RWPE2 (cell line): ENCODE measurements at regions not wholly inside any gene's neighbourhood (a gene's known extent, or its start where the extent isn't known, plus 50 kb on each side); places are given as distances from the start of the nearest gene placed in this dataset.

Source experiments
- ATAC-seq: fragments of 200-7000 bp; cut with Tn5 transposase; 3 replicates; pipeline ENCODE4 v1.9.1; 2021; ENCODE audit warnings: low read depth
- DNase-seq: peaks from one replicate; pipeline ENCODE4 v3.0.0-alpha.2; 2020; ENCODE audit warnings: low spot score
- H3K27ac ChIP-seq: fragments of 450-650 bp; 2 replicates; pipeline ENCODE4 v1.5.1; 2017; ENCODE audit warnings: mild to moderate bottlenecking; ENCODE audit not compliant: poor library complexity, severe bottlenecking
- H3K27me3 ChIP-seq: fragments of 250-450 bp; sonication (Bioruptor Pico); 2 replicates; pipeline ENCODE4 v1.5.1; 2021; ENCODE audit warnings: mild to moderate bottlenecking, moderate library complexity; ENCODE audit not compliant: insufficient read depth, poor library complexity, severe bottlenecking
- H3K36me3 ChIP-seq: fragments of 250-450 bp; sonication (Bioruptor Pico); 2 replicates; pipeline ENCODE4 v1.5.1; 2020; ENCODE audit warnings: low read depth, mild to moderate bottlenecking, moderate library complexity
- H3K4me1 ChIP-seq: fragments of 250-450 bp; sonication (Bioruptor Pico); 2 replicates; pipeline ENCODE4 v1.5.1; 2021; ENCODE audit warnings: mild to moderate bottlenecking, moderate library complexity; ENCODE audit not compliant: insufficient read depth, poor library complexity, severe bottlenecking
- H3K4me3 ChIP-seq: fragments of 250-450 bp; sonication (Bioruptor Pico); 2 replicates; pipeline ENCODE4 v1.5.1; 2021; ENCODE audit warnings: mild to moderate bottlenecking, moderate library complexity; ENCODE audit not compliant: severe bottlenecking
- H3K9me3 ChIP-seq: fragments of 250-450 bp; sonication (Bioruptor Pico); 2 replicates; pipeline ENCODE4 v1.5.1; 2021; ENCODE audit warnings: mild to moderate bottlenecking, moderate library complexity; ENCODE audit not compliant: severe bottlenecking
- CTCF ChIP-seq: fragments of 450-650 bp; IDR thresholded peaks from one replicate; pipeline ENCODE4 v1.5.1; 2017; ENCODE audit warnings: mild to moderate bottlenecking, moderate library complexity; ENCODE audit not compliant: poor library complexity, severe bottlenecking

- no peaks in the 10 kb centered on the region for H3K27me3 ChIP-seq
- H3K9me3 ChIP-seq, result no peaks in the 10 kb centered on the region
- no peak for DNase-seq
- no peaks in the 10 kb centered on the region for H3K4me1 ChIP-seq
- no peak overlapping the region for H3K4me3 ChIP-seq
- no peak overlapping the region for H3K27ac ChIP-seq
- no peak for ATAC-seq
- H3K36me3 ChIP-seq, result no peaks in the 10 kb centered on the region
- TF ChIP-seq CTCF, result no peak
Measured at GRCh38 chrX:63917296-63917695, 132.3 kb upstream of the ARHGEF9 start.

- ATAC-seq, result no peak
- no peaks in the 10 kb centered on the region for H3K36me3 ChIP-seq
- H3K27me3 ChIP-seq, result no peaks in the 10 kb centered on the region
- H3K27ac ChIP-seq, result no peak overlapping the region
- no peak for TF ChIP-seq CTCF
- no peaks in the 10 kb centered on the region for H3K4me1 ChIP-seq
- H3K4me3 ChIP-seq, result no peak overlapping the region
- no peak for DNase-seq
- H3K9me3 ChIP-seq, result no peaks in the 10 kb centered on the region
Measured at GRCh38 chrX:63913719-63914118, 128.7 kb upstream of the ARHGEF9 start.

- Histone ChIP-seq H3K4me3 (no peak overlapping the region), H3K27me3 (no peaks in the 10 kb centered on the region), H3K27ac (no peak overlapping the region), H3K36me3 (no peaks in the 10 kb centered on the region), H3K4me1 (no peaks in the 10 kb centered on the region), H3K9me3 (no peaks in the 10 kb centered on the region)
- no peak for DNase-seq
- TF ChIP-seq CTCF, result no peak
- ATAC-seq, result no peak
Measured at GRCh38 chrX:63889001-63889400, 104.0 kb upstream of the ARHGEF9 start.

GRCh38 chrX:63884821-63885790, 100.1 kb upstream of the ARHGEF9 start:
- no peak for DNase-seq
- no peak overlapping the region for H3K27ac ChIP-seq
- TF ChIP-seq CTCF, result no peak
- no peaks in the 10 kb centered on the region for H3K9me3 ChIP-seq
- no peak overlapping the region for H3K4me3 ChIP-seq
- no peaks in the 10 kb centered on the region for H3K4me1 ChIP-seq
- H3K36me3 ChIP-seq, result no peaks in the 10 kb centered on the region
- ATAC-seq, result no peak
- H3K27me3 ChIP-seq, result no peaks in the 10 kb centered on the region

GRCh38 chrX:63869506-63869905, 84.5 kb upstream of the ARHGEF9 start:
- no peak for DNase-seq
- no peak for ATAC-seq
- Histone ChIP-seq H3K27ac (no peak overlapping the region), H3K9me3 (no peaks in the 10 kb centered on the region), H3K27me3 (no peaks in the 10 kb centered on the region), H3K4me1 (no peaks in the 10 kb centered on the region), H3K4me3 (no peak overlapping the region), H3K36me3 (no peaks in the 10 kb centered on the region)
- no peak for TF ChIP-seq CTCF
